OCI-LY3 (cell line): ENCODE measurements at regions not wholly inside any gene's neighbourhood (a gene's known extent, or its start where the extent isn't known, plus 50 kb on each side); places are given as distances from the start of the nearest gene placed in this dataset.

Experiments used
- H2AFZ ChIP-seq: fragments of 200-600, 300-600 bp; shearing (Covaris generic); 2 replicates; pipeline ENCODE4 v1.6.0; 2014; ENCODE audit warnings: antibody characterized with exemption, low read depth, low read length
- H3K27ac ChIP-seq: fragments of 200-600, 300-600 bp; sonication (generic); 2 replicates; pipeline ENCODE4 v1.5.1; 2014; ENCODE audit warnings: mild to moderate bottlenecking, low read length, moderate library complexity, mixed read lengths
- H3K27me3 ChIP-seq: fragments of 200-600, 300-600 bp; sonication (generic); 2 replicates; pipeline ENCODE4 v1.6.1; 2014; ENCODE audit warnings: low read depth, low read length, mixed read lengths
- H3K36me3 ChIP-seq: fragments of 200-600, 300-600 bp; sonication (generic); replicated peaks from 2 replicates; pipeline ENCODE3; 2014; ENCODE audit warnings: low read depth, low read length, mixed read lengths
- H3K4me1 ChIP-seq: fragments of 300-600, 200-600 bp; sonication (generic); 2 replicates; pipeline ENCODE4 v1.6.1; 2014; ENCODE audit warnings: low read length, mixed read lengths
- H3K4me2 ChIP-seq: fragments of 200-600, 300-600 bp; sonication (generic); 2 replicates; pipeline ENCODE4 v1.6.1; 2014; ENCODE audit warnings: low read length, mixed read lengths
- H3K4me3 ChIP-seq: fragments of 300-600, 200-600 bp; sonication (generic); 2 replicates; pipeline ENCODE4 v1.5.1; 2014; ENCODE audit warnings: antibody characterized with exemption, mild to moderate bottlenecking, low read length, moderate library complexity
- H3K79me2 ChIP-seq: fragments of 300-600, 200-600 bp; shearing (Covaris generic); 2 replicates; pipeline ENCODE4 v1.6.1; 2014; ENCODE audit warnings: mild to moderate bottlenecking, low read length, mixed read lengths
- H3K9ac ChIP-seq: fragments of 300-600, 200-600 bp; shearing (Covaris generic); 2 replicates; pipeline ENCODE4 v1.6.0; 2014; ENCODE audit warnings: mild to moderate bottlenecking, low read length, moderate library complexity
- H3K9me3 ChIP-seq: fragments of 200-600, 300-600 bp; shearing (Covaris generic); 2 replicates; pipeline ENCODE4 v1.6.1; 2014; ENCODE audit warnings: low read length, mixed read lengths; ENCODE audit not compliant: insufficient read depth
- H4K20me1 ChIP-seq: fragments of 200-600, 300-600 bp; sonication (generic); 2 replicates; pipeline ENCODE4 v1.6.1; 2016; ENCODE audit warnings: low read length, mixed read lengths; ENCODE audit not compliant: insufficient read depth
- CTCF ChIP-seq: fragments of 200-600, 300-600 bp; sonication (generic); IDR thresholded peaks from 2 replicates; pipeline ENCODE4 v1.5.1; 2014; ENCODE audit warnings: antibody characterized with exemption, low read length, low read depth
- EZH2phosphoT487 ChIP-seq: fragments of 200-600 bp; shearing (Covaris generic); IDR thresholded peaks from 2 replicates; pipeline ENCODE4 v1.6.1; 2018; ENCODE audit warnings: antibody characterized with exemption, mixed run types, low read depth

- no peak overlapping the region for H3K9ac ChIP-seq
Observed at GRCh38 chr22:25490896-25491295, 73.6 kb upstream of the GRK3 start.

DNA sequence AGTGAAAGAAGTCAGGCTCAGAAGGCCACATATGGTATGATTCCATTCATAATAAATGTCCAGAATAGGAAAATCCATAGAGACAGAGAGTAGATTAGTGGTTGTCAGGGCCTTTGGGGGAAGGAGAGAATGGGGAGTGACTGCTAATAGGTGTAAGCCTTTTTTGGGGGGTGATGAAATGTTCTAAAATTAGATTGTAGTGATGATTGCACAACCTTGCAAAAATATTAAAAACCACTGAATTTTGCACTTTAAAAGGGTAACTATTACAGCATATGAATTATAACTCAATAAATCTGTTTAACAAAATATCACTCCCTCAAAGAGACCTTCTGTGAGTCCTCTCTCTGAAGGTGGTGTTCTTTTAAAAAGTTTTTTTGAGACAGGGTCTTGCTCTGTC lies 72.3 kb upstream of the GRK3 start:
- H3K79me2 ChIP-seq: no peaks in the 10 kb centered on the region
- peaks cover 14% of the 10 kb centered on the region for H3K4me1 ChIP-seq
- no peak for TF ChIP-seq EZH2phosphoT487
- TF ChIP-seq CTCF: no peak
- H3K9me3 ChIP-seq: no peaks in the 10 kb centered on the region
- H3K27ac ChIP-seq: no peak overlapping the region
- H3K9ac ChIP-seq: no peak overlapping the region
- peaks cover 9% of the 10 kb centered on the region for H3K36me3 ChIP-seq
- H3K27me3 ChIP-seq: no peaks in the 10 kb centered on the region
- no peaks in the 10 kb centered on the region for H4K20me1 ChIP-seq
- H3K4me3 ChIP-seq: no peak overlapping the region
- no peak overlapping the region for H3K4me2 ChIP-seq
- no peak overlapping the region for H2AFZ ChIP-seq

More at GRCh38 chr22:25490896-25491295, 73.6 kb upstream of the GRK3 start:
- no peaks in the 10 kb centered on the region for H3K79me2 ChIP-seq
- peaks cover 21% of the 10 kb centered on the region for H3K4me1 ChIP-seq
- peaks cover 9% of the 10 kb centered on the region for H3K36me3 ChIP-seq
- H3K9me3 ChIP-seq: no peaks in the 10 kb centered on the region
- H3K4me3 ChIP-seq: no peak overlapping the region
- no peaks in the 10 kb centered on the region for H3K27me3 ChIP-seq
- TF ChIP-seq CTCF (no peak), EZH2phosphoT487 (no peak)
- H4K20me1 ChIP-seq: no peaks in the 10 kb centered on the region
- no peak overlapping the region for H3K4me2 ChIP-seq
- no peak overlapping the region for H3K27ac ChIP-seq
- H2AFZ ChIP-seq: no peak overlapping the region

DNA sequence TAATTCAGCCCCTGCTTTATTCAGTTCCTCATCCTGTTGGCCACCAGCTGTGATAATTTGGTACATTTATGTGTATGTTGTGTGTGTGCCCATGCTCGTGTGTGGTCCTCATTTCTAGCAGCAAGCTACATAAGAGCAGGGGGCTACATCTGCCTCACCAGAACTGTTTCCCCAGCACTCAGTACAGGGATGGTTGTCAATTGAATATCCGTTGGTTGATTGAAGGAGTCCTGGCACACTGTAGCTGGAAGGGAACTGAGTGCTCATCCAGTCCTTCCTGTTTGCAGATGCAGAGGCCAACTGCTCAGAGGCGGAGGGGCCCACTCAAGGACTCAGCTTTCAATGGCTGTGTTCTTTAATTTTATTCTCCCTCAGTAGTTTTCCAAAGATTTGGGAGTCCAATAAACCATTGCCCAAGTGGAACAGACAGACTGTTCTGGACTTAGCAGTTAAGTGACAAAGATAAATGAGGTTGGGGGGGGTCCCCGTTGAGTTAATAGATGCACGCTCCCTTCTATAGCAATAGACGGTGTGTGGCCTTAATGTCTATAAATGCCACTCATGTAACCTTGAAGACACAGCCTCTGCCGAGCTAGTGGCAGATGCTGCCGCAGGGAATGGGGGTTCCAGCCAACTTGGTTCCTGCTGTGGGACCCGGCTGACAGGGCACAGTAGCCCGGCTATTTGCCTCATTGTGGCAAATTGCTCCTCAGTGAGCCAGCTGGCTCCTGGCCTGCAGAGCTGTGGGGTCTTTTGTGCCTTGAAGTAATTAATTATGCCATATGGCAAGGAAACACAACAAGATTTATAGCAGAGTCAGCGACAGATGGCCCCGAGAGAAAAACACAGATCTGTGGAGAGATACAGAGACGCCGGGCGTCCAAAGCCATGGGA lies 71.4 kb upstream of the GRK3 start:
- H3K4me1 ChIP-seq: peaks cover 14% of the 10 kb centered on the region

More for the DNA sequence above, 71.4 kb upstream of the GRK3 start:
- Histone ChIP-seq H3K27ac (no peak overlapping the region), H3K4me3 (no peak overlapping the region), H3K9me3 (no peaks in the 10 kb centered on the region), H3K79me2 (no peaks in the 10 kb centered on the region), H3K4me2 (no peak overlapping the region), H3K27me3 (no peaks in the 10 kb centered on the region), H2AFZ (no peak overlapping the region), H4K20me1 (no peaks in the 10 kb centered on the region), H3K9ac (no peak overlapping the region), H3K36me3 (peaks cover 9% of the 10 kb centered on the region)
- TF ChIP-seq EZH2phosphoT487 (no peak), CTCF (no peak)
